Duodenal mucosa (tissue), 2 donors: ENCODE measurements at regions not wholly inside any gene's neighbourhood (a gene's known extent, or its start where the extent isn't known, plus 50 kb on each side); places are given as distances from the start of the nearest gene placed in this dataset.
"Not testable (repeated sequence)": the region's sequence is repeated elsewhere in the genome, so short reads cannot be mapped to it uniquely, and the experiment has no call there.

Experiments used
- H3K27ac ChIP-seq: one replicate; pipeline ENCODE4 v1.7.0; 2013; ENCODE audit warnings: low read depth, low read length
- H3K27me3 ChIP-seq, 2 donors: one replicate each; pipeline ENCODE4 v1.7.0; 2013; ENCODE audit warnings: low read length in 2 of 2, control low read depth in 1 of 2; ENCODE audit not compliant: insufficient read depth in 2 of 2, control insufficient read depth in 1 of 2
- H3K36me3 ChIP-seq, 2 donors: one replicate each; pipeline ENCODE4 v1.7.0; 2013; ENCODE audit warnings: low read length in 2 of 2, control low read depth in 1 of 2; ENCODE audit not compliant: insufficient read depth in 2 of 2, control insufficient read depth in 1 of 2
- H3K4me1 ChIP-seq, 2 donors: one replicate each; pipeline ENCODE4 v1.7.0; 2013; ENCODE audit warnings: low read length in 2 of 2, control low read depth in 1 of 2; ENCODE audit not compliant: insufficient read depth in 2 of 2, control insufficient read depth in 1 of 2
- H3K4me3 ChIP-seq, 2 donors: one replicate each; pipeline ENCODE4 v1.7.0; 2013; ENCODE audit warnings: low read length in 2 of 2, low read depth in 1 of 2
- H3K9ac ChIP-seq, 2 donors: one replicate each; pipeline ENCODE4 v1.7.0; 2013; ENCODE audit warnings: low read length in 2 of 2, low read depth in 1 of 2
- H3K9me3 ChIP-seq, 2 donors: one replicate each; pipeline ENCODE4 v1.7.0; 2013; ENCODE audit warnings: low read length in 2 of 2, control low read depth in 1 of 2; ENCODE audit not compliant: control insufficient read depth in 1 of 2

GRCh38 chr2:220747736-220748135 lies 824.4 kb downstream of the EPHA4 start:
- H3K27ac ChIP-seq, result no peak overlapping the region
- no peak overlapping the region for H3K4me3 ChIP-seq
- no peaks in the 10 kb centered on the region for H3K27me3 ChIP-seq
- H3K36me3 ChIP-seq, result no peaks in the 10 kb centered on the region
- H3K9ac ChIP-seq, result no peak overlapping the region
- H3K4me1 ChIP-seq, result no peaks in the 10 kb centered on the region
- H3K9me3 ChIP-seq, result no peaks in the 10 kb centered on the region

- Histone ChIP-seq H3K36me3 (no peaks in the 10 kb centered on the region), H3K27me3 (no peaks in the 10 kb centered on the region), H3K4me3 (no peak overlapping the region), H3K9ac (no peak overlapping the region), H3K9me3 (no peaks in the 10 kb centered on the region), H3K4me1 (no peaks in the 10 kb centered on the region), H3K27ac (no peak overlapping the region)
Measured at GRCh38 chr2:220748875-220749479, 823.1 kb downstream of the EPHA4 start.

- H3K36me3 ChIP-seq, result no peaks in the 10 kb centered on the region
- H3K27me3 ChIP-seq, result no peaks in the 10 kb centered on the region
- H3K4me3 ChIP-seq, result no peak overlapping the region
- no peak overlapping the region for H3K9ac ChIP-seq
- H3K9me3 ChIP-seq, result no peaks in the 10 kb centered on the region
- H3K4me1 ChIP-seq, result no peaks in the 10 kb centered on the region
- H3K27ac ChIP-seq, result no peak overlapping the region
Measured at GRCh38 chr2:220753486-220753885, 818.6 kb downstream of the EPHA4 start.

GRCh38 chr2:220756653-220757052 lies 815.5 kb downstream of the EPHA4 start:
- Histone ChIP-seq H3K9ac (no peak overlapping the region), H3K4me3 (no peak overlapping the region), H3K4me1 (no peaks in the 10 kb centered on the region), H3K27me3 (no peaks in the 10 kb centered on the region), H3K9me3 (no peaks in the 10 kb centered on the region), H3K27ac (no peak overlapping the region), H3K36me3 (no peaks in the 10 kb centered on the region)

GRCh38 chr2:220758376-220758775 lies 813.7 kb downstream of the EPHA4 start:
- H3K27me3 ChIP-seq, H3K27ac ChIP-seq, H3K4me3 ChIP-seq, H3K4me1 ChIP-seq, H3K36me3 ChIP-seq, H3K9ac ChIP-seq, H3K9me3 ChIP-seq: not testable (repeated sequence)

- H3K4me1 ChIP-seq, result no peaks in the 10 kb centered on the region
- H3K9me3 ChIP-seq, result no peaks in the 10 kb centered on the region
- no peaks in the 10 kb centered on the region for H3K27me3 ChIP-seq
- H3K36me3 ChIP-seq, result no peaks in the 10 kb centered on the region
- H3K9ac ChIP-seq, result no peak overlapping the region
- H3K27ac ChIP-seq, result no peak overlapping the region
- H3K4me3 ChIP-seq, result no peak overlapping the region
Measured at GRCh38 chr2:220764171-220764570, 807.9 kb downstream of the EPHA4 start.

- H3K9me3 ChIP-seq, result no peaks in the 10 kb centered on the region
- no peak overlapping the region for H3K4me3 ChIP-seq
- H3K27me3 ChIP-seq, result no peaks in the 10 kb centered on the region
- no peak overlapping the region for H3K27ac ChIP-seq
- H3K36me3 ChIP-seq, result no peaks in the 10 kb centered on the region
- no peaks in the 10 kb centered on the region for H3K4me1 ChIP-seq
- no peak overlapping the region for H3K9ac ChIP-seq
Measured at GRCh38 chr2:220767591-220768255, 804.4 kb downstream of the EPHA4 start.

- Histone ChIP-seq H3K27me3 (no peaks in the 10 kb centered on the region), H3K4me1 (no peaks in the 10 kb centered on the region), H3K9me3 (peaks cover 0 to 4% of the 10 kb centered on the region in 2 donors), H3K27ac (no peak overlapping the region), H3K9ac (no peak overlapping the region), H3K4me3 (no peak overlapping the region), H3K36me3 (no peaks in the 10 kb centered on the region)
Measured at GRCh38 chr2:220775856-220776488, 796.1 kb downstream of the EPHA4 start.

- not testable (repeated sequence) for H3K9ac ChIP-seq, H3K27ac ChIP-seq, H3K27me3 ChIP-seq, H3K4me3 ChIP-seq, H3K9me3 ChIP-seq, H3K36me3 ChIP-seq, H3K4me1 ChIP-seq
Measured at GRCh38 chr2:220779076-220779475, 793.0 kb downstream of the EPHA4 start.

- Histone ChIP-seq H3K4me1 (no peaks in the 10 kb centered on the region), H3K9me3 (peaks cover 0 to 4% of the 10 kb centered on the region in 2 donors), H3K9ac (no peak overlapping the region), H3K4me3 (no peak overlapping the region), H3K36me3 (no peaks in the 10 kb centered on the region), H3K27ac (no peak overlapping the region), H3K27me3 (no peaks in the 10 kb centered on the region)
Measured at GRCh38 chr2:220779511-220779910, 792.6 kb downstream of the EPHA4 start.
